ENCODE measurements at regions not wholly inside any gene's neighbourhood (a gene's known extent, or its start where the extent isn't known, plus 50 kb on each side); places are given as distances from the start of the nearest gene placed in this dataset.

- Histone ChIP-seq H3K4me2 (no peak overlapping the region), H2AFZ (no peak overlapping the region), H3K27me3 (no peaks in the 10 kb centered on the region), H3K36me3 (replicated peaks; ENCODE audit: insufficient read depth, low read depth) (no peaks in the 10 kb centered on the region), H3K9me2 (replicated peaks; ENCODE audit: insufficient read depth) (no peaks in the 10 kb centered on the region), H3K4me1 (ENCODE audit: insufficient read depth) (no peaks in the 10 kb centered on the region), H3K4me3 (no peak overlapping the region), H3K27ac (no peak overlapping the region), H3K9me3 (ENCODE audit: low read depth) (no peaks in the 10 kb centered on the region), H3K79me2 (no peaks in the 10 kb centered on the region), H4K20me1 (ENCODE audit: insufficient read depth, poor library complexity, severe bottlenecking) (no peaks in the 10 kb centered on the region)
- TF ChIP-seq CTCF (IDR thresholded peaks at IDR 0.05; ENCODE audit: poor library complexity) (no peak), EZH2 (IDR thresholded peaks at IDR 0.05; ENCODE audit: borderline replicate concordance) (no peak), EZH2phosphoT487 (IDR thresholded peaks at IDR 0.05; ENCODE audit: low read depth, severe bottlenecking, unreplicated experiment) (no peak)
- no peak for DNase-seq (ENCODE audit: low spot score)
These were observed 246.5 kb upstream of the MIR17HG start for GRCh38 chr13:91100944-91101343.

- H3K79me2 ChIP-seq: no peaks in the 10 kb centered on the region
- DNase-seq (ENCODE audit: low spot score): no peak
- WGBS (ENCODE audit: low lambda C conversion rate, missing lambda C conversion rate): 67% methylated on average over 2 of the region's 2 CpGs
- H3K36me3 ChIP-seq (replicated peaks; ENCODE audit: insufficient read depth, low read depth): no peaks in the 10 kb centered on the region
- H4K20me1 ChIP-seq (ENCODE audit: insufficient read depth, poor library complexity, severe bottlenecking): no peaks in the 10 kb centered on the region
- no peaks in the 10 kb centered on the region for H3K9me2 ChIP-seq (replicated peaks; ENCODE audit: insufficient read depth)
- H3K4me2 ChIP-seq: no peak overlapping the region
- no peak overlapping the region for H2AFZ ChIP-seq
- no peak for TF ChIP-seq EZH2 (IDR thresholded peaks at IDR 0.05; ENCODE audit: borderline replicate concordance)
- no peak for TF ChIP-seq CTCF (IDR thresholded peaks at IDR 0.05; ENCODE audit: poor library complexity)
- no peak for TF ChIP-seq EZH2phosphoT487 (IDR thresholded peaks at IDR 0.05; ENCODE audit: low read depth, severe bottlenecking, unreplicated experiment)
- H3K4me1 ChIP-seq (ENCODE audit: insufficient read depth): no peaks in the 10 kb centered on the region
- no peaks in the 10 kb centered on the region for H3K9me3 ChIP-seq (ENCODE audit: low read depth)
- H3K27ac ChIP-seq: no peak overlapping the region
- no peak overlapping the region for H3K4me3 ChIP-seq
- H3K27me3 ChIP-seq: no peaks in the 10 kb centered on the region
These were observed 246.1 kb upstream of the MIR17HG start for GRCh38 chr13:91101381-91101780.

GRCh38 chr13:91105270-91105669 is 242.2 kb upstream of the MIR17HG start:
- 86% methylated on average over 3 of the region's 3 CpGs for WGBS (ENCODE audit: low lambda C conversion rate, missing lambda C conversion rate)
- H2AFZ ChIP-seq: no peak overlapping the region
- H3K27ac ChIP-seq: no peak overlapping the region
- no peaks in the 10 kb centered on the region for H3K27me3 ChIP-seq
- no peaks in the 10 kb centered on the region for H3K4me1 ChIP-seq (ENCODE audit: insufficient read depth)
- no peaks in the 10 kb centered on the region for H3K9me3 ChIP-seq (ENCODE audit: low read depth)
- TF ChIP-seq EZH2 (IDR thresholded peaks at IDR 0.05; ENCODE audit: borderline replicate concordance): no peak
- TF ChIP-seq EZH2phosphoT487 (IDR thresholded peaks at IDR 0.05; ENCODE audit: low read depth, severe bottlenecking, unreplicated experiment): no peak
- TF ChIP-seq CTCF (IDR thresholded peaks at IDR 0.05; ENCODE audit: poor library complexity): no peak
- no peak overlapping the region for H3K4me3 ChIP-seq
- H3K79me2 ChIP-seq: no peaks in the 10 kb centered on the region
- DNase-seq (ENCODE audit: low spot score): no peak
- no peaks in the 10 kb centered on the region for H3K9me2 ChIP-seq (replicated peaks; ENCODE audit: insufficient read depth)
- no peaks in the 10 kb centered on the region for H3K36me3 ChIP-seq (replicated peaks; ENCODE audit: insufficient read depth, low read depth)
- no peaks in the 10 kb centered on the region for H4K20me1 ChIP-seq (ENCODE audit: insufficient read depth, poor library complexity, severe bottlenecking)
- no peak overlapping the region for H3K4me2 ChIP-seq

GRCh38 chr13:91106565-91106964 is 240.9 kb upstream of the MIR17HG start:
- Histone ChIP-seq H3K36me3 (replicated peaks; ENCODE audit: insufficient read depth, low read depth) (no peaks in the 10 kb centered on the region), H3K4me2 (no peak overlapping the region), H4K20me1 (ENCODE audit: insufficient read depth, poor library complexity, severe bottlenecking) (no peaks in the 10 kb centered on the region), H3K9me2 (replicated peaks; ENCODE audit: insufficient read depth) (no peaks in the 10 kb centered on the region), H3K27ac (no peak overlapping the region), H2AFZ (no peak overlapping the region), H3K9me3 (ENCODE audit: low read depth) (no peaks in the 10 kb centered on the region), H3K4me3 (no peak overlapping the region), H3K4me1 (ENCODE audit: insufficient read depth) (no peaks in the 10 kb centered on the region), H3K79me2 (no peaks in the 10 kb centered on the region), H3K27me3 (no peaks in the 10 kb centered on the region)
- no peak for DNase-seq (ENCODE audit: low spot score)
- WGBS (ENCODE audit: low lambda C conversion rate, missing lambda C conversion rate): 96% methylated on average over 2 of the region's 2 CpGs
- TF ChIP-seq CTCF (IDR thresholded peaks at IDR 0.05; ENCODE audit: poor library complexity) (no peak), EZH2 (IDR thresholded peaks at IDR 0.05; ENCODE audit: borderline replicate concordance) (no peak), EZH2phosphoT487 (IDR thresholded peaks at IDR 0.05; ENCODE audit: low read depth, severe bottlenecking, unreplicated experiment) (no peak)
